ENCODE measurements at regions not wholly inside any gene's neighbourhood (a gene's known extent, or its start where the extent isn't known, plus 50 kb on each side); places are given as distances from the start of the nearest gene placed in this dataset.
A peak's percentile ranks its signal among the peaks of the same experiment; 100 is the strongest.
"Not testable (repeated sequence)": the region's sequence is repeated elsewhere in the genome, so short reads cannot be mapped to it uniquely, and the experiment has no call there.

DNA sequence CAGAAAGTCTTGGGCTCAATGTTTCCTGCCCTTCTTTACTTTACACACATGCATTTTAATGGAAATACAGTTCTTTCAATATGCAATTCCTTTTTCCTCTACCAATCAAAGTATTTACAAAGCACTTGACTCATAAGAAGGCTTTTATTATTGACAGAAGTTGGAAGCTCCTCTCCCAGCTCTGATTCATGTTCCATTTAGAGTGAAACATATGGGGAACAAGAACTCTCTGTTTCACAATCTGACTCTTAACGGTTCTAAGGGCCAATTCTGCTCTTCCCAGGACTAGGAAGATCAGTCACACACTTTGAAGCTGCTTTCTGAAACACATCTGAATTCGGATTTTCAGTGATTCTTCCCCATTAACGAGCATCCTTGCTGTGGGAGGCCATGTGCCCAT is 300.5 kb downstream of the ANAPC1 start:
- H3K4me1 ChIP-seq; H3K4me3 ChIP-seq; DNase-seq; intact Hi-C loops (cut with DNase I); H3K27ac ChIP-seq; H3K9me3 ChIP-seq; H3K36me3 ChIP-seq; H3K27me3 ChIP-seq: not testable (repeated sequence)
- peak; percentile 59 for ATAC-seq

DNA sequence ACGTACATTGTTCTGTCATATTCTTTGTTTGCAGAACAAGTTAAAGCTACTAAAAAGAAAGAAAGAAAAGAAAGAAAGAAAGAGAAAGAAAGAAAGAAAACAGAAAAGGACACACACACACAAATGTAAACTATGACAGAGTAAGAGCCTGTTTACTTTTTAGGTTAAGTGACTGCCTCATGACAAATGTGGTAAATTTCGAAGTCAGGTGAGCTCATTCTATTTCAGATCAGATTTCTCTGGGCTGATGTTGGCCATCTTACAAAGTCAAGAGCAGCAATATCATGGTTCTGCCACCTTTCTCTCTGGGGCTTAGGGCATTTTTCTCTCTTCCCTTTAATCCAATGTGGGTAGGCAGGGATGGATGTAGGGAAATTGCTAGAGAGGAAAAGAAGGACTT is 299.5 kb downstream of the ANAPC1 start:
- H3K27me3 ChIP-seq; H3K27ac ChIP-seq; DNase-seq; H3K9me3 ChIP-seq; intact Hi-C loops (cut with DNase I); H3K4me3 ChIP-seq; H3K4me1 ChIP-seq; H3K36me3 ChIP-seq; ATAC-seq: not testable (repeated sequence)

DNA sequence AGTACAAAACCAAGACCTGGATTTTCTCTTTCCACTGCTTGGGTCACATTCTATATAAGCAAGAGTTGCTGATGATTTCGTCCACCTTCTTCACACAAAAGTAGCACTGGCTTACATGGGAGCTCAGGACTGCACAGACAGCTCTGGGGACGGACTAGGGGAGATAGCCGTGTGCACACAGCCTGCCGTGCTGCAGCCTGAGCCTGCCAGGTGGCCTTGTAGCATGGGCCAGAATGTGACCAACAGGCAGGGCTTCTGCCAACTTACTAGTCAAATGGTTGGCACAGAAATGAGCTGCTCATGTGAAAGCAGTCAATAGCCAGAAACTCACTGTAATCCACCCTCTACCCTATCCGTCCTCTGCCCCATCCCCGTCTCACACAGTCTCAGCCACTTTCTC is 299.0 kb downstream of the ANAPC1 start:
- ATAC-seq = peak; percentile 21
- H3K4me3 ChIP-seq; H3K27me3 ChIP-seq; H3K9me3 ChIP-seq; intact Hi-C loops (cut with DNase I); DNase-seq; H3K36me3 ChIP-seq; H3K27ac ChIP-seq; H3K4me1 ChIP-seq: not testable (repeated sequence)

DNA sequence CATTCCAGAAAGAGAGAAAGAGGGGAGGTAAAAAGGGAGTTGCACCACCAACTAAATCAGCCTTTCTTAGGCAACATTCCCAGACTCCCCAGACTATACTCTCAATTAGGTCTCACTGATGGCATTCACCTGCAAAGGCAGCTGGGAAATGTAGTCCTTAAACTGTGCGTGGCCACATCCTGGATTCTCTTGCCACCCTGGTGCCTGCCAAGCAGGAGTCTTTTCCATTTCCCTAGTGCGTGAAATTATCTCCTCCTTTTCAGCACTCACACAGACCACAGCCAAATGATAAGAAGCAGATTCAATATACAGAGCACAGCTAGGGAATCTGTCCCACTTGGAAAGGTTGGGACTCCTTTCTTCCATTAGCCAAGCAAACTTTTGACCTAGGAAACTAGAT is 298.0 kb downstream of the ANAPC1 start:
- intact Hi-C loops (cut with DNase I); H3K27ac ChIP-seq; ATAC-seq; H3K9me3 ChIP-seq; DNase-seq; H3K4me1 ChIP-seq; H3K4me3 ChIP-seq; H3K36me3 ChIP-seq; H3K27me3 ChIP-seq: not testable (repeated sequence)

DNA sequence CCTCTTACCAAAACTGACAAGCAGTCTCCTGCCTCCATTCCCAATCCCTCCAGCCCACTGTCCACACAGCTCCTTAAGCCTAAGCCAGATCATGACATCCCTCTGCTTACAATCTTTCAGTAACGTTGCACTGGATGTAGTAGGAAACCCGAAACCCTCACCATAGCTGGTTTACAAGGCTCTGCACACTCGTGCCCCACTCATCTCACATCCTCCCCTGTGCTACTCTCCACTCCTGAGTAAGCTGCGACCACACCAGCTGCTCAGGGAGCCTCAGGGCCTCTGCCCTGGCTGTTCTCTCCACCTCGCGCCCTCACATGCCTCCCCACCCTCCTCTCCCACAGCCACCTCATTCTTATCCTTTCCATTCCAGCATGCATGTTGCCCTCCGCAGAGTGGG is 288.9 kb downstream of the ANAPC1 start:
- H3K4me3 ChIP-seq; DNase-seq; H3K9me3 ChIP-seq; ATAC-seq; intact Hi-C loops (cut with DNase I); H3K4me1 ChIP-seq; H3K27ac ChIP-seq; H3K36me3 ChIP-seq; H3K27me3 ChIP-seq: not testable (repeated sequence)

DNA sequence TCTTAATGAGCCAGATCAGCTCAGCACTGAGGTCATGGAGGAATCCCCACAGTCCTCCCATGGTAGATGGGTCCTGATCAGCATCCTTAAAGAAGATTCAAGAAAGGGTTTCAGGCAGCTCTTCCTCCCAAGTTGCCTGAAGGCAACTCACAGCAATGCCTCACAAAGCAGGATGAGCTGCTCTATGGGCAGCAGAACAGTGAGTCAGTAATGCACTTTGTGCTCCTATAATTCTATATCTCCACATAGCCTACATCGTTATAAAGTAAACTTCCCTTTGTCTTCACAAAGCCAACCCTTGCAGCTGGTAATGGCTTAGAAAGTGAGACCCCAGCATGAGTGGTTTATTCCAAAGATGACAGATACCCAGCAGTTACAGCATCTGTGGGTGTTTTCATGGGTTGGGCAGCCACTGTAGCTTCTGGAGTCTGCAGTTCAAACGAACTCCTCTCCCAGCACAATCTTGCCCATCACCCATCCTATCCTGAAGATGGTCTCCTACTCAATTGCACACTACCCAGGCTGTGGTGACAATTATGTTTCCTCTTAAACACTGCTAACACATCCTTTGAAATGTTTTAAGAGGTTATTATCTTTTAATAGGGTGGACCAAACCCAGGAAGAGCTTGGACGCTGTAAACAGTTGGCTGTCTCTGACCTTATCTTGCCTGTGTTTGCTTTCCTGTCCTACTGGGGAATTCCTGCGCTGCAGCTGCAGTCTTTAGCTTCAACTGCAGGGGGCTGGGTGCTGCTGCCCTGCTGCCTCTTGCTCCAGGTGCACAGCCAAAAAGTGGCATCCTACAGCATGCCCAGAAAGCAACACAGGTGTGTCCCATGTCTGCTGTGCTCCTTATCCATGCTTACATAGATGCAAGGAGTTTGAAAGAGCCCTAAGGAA is 286.9 kb downstream of the ANAPC1 start:
- DNase-seq; H3K27ac ChIP-seq; H3K27me3 ChIP-seq; H3K4me1 ChIP-seq; H3K4me3 ChIP-seq; H3K9me3 ChIP-seq; H3K36me3 ChIP-seq; intact Hi-C loops (cut with DNase I): not testable (repeated sequence)
- peak; percentile 71 for ATAC-seq

DNA sequence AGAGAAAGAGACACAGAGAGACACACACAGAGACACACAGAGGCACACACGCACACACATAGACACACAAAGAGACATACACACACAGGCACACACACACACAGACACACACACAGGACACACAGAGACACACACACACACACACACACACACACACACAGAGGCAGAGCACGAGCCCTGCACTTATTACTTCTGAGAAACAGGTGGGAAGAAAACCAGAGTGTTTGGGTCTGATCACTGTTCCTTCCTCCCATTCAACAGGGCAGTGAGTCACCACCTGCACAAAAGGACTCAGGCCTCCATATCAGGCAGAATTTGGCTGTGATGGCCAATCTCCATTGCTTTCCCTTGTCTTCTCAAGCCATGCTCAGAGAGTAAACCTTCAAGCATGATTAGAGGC is 285.0 kb downstream of the ANAPC1 start:
- ATAC-seq; H3K4me1 ChIP-seq; H3K9me3 ChIP-seq; H3K4me3 ChIP-seq; intact Hi-C loops (cut with DNase I); H3K36me3 ChIP-seq; DNase-seq; H3K27ac ChIP-seq; H3K27me3 ChIP-seq: not testable (repeated sequence)

DNA sequence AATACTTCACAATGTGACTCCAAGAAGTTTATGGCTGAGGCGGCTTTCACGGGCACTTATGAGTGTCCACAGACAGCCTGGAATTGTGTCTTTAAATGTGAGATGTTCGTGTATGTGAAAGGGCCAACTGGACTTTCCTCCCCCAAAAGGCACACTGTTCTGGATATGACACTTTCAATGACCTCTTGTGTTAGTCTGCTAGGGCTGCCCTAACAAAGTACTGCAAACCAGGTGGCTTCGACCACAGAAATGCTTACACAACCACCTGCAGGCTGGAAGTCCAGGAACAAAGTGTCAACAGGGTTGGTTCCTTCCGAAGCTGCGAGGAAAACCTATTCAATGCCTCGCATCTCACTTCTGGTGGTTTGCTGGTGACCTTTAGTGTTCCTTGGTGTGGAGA is 281.7 kb downstream of the ANAPC1 start:
- ATAC-seq; H3K27ac ChIP-seq; intact Hi-C loops (cut with DNase I); H3K4me1 ChIP-seq; H3K4me3 ChIP-seq; H3K9me3 ChIP-seq; H3K27me3 ChIP-seq; H3K36me3 ChIP-seq; DNase-seq: not testable (repeated sequence)

DNA sequence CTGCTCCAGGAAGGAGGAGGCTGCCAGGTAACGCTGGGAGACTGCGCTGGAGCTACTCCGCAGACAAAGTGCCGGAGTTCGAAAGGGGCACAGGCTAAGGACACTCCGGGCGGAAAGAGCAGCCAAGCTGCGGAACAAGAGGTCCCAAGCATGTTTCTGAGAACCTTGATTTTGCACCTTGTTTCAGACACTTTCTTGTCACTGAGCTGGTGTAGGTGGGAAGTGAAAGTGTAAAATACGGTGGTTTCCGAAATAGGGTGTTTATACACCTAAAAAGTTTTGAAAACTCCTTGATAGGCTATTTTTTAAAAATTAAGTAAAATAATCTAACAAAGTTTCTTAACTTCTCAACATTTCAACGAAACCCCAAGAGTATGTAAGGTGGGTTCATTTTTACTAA is 278.2 kb downstream of the ANAPC1 start:
- H3K4me1 ChIP-seq; DNase-seq; ATAC-seq; H3K27me3 ChIP-seq; H3K36me3 ChIP-seq; intact Hi-C loops (cut with DNase I); H3K9me3 ChIP-seq; H3K4me3 ChIP-seq; H3K27ac ChIP-seq: not testable (repeated sequence)

DNA sequence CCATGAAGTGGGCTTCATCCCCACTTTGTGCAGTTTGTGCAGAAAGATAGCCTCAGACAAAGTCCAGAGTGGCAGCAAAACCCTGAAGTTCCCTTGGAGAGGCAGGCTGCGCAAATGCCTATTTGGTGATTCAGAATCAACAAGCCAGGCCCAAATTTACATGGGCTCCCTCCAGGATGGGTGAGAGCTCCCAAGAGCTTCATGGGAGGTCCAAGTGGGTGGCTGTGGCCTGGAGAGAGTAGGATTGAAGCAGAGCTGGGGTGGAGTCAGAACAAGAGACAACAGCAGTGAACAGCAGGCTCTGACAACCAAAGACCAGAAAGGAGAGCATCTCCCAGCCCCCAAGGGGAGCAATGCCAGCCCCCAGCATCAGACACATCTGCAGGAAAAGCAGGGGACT is 277.4 kb downstream of the ANAPC1 start:
- H3K27ac ChIP-seq; H3K4me3 ChIP-seq; H3K36me3 ChIP-seq; H3K9me3 ChIP-seq; DNase-seq; intact Hi-C loops (cut with DNase I); H3K27me3 ChIP-seq; H3K4me1 ChIP-seq; ATAC-seq: not testable (repeated sequence)

DNA sequence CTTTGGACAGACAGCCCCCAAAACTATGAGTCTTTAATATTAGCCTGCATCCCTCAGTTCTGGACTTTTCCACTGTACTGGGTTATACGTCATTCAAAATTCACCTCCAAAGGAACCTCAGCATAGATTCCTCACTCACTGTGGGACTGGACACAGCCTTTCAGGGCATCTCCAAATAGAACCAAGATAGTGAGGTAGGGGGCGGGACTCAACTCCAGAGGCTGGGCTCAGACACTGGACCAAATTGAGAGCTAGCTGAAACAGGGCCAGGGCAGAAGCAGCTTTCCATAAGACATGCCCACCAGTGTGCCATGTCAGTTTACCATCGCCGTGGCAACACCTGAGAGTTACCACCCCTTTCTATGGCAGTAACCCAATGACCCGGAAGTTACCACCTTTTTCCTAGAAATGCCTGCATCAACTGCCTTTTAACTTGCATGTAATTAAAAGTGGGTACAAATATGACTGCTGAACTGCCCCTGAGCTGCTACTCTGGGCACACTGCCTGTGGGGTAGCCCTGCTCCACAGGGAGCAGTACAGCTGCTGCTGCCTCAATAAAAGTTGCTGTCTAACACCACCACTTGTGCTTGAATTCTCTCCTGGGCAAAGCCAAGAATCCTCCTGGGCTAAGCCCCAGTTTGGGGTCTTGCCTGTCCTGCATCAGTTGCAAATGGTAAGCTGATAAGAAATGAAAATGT is 274.7 kb downstream of the ANAPC1 start:
- H3K9me3 ChIP-seq; H3K4me3 ChIP-seq; H3K27ac ChIP-seq; ATAC-seq; H3K27me3 ChIP-seq; H3K36me3 ChIP-seq; H3K4me1 ChIP-seq; DNase-seq; intact Hi-C loops (cut with DNase I): not testable (repeated sequence)

DNA sequence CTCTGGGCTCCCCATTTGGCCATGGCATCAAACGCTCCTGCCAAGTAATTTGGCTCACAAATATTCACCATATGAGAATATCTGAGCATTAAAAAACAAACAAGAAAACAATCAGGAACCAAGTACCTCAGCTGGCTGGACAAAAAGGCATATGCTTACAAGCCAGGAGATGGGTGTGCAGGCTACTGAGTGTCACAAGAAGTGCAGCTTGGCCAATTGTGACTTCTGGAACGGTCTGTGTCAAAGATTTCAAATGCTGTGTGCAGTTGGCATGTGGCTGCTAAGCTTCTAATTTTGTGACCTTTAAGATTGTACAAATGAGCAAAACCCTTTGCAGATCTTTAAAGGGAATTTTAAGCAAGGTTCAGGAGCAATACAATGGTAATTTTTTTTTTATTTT is 274.0 kb downstream of the ANAPC1 start:
- DNase-seq; H3K9me3 ChIP-seq; H3K27ac ChIP-seq; ATAC-seq; H3K4me1 ChIP-seq; H3K36me3 ChIP-seq; H3K27me3 ChIP-seq; intact Hi-C loops (cut with DNase I); H3K4me3 ChIP-seq: not testable (repeated sequence)

Measured in upper lobe of right lung (tissue), 1 donor.